ENCODE measurements at regions not wholly inside any gene's neighbourhood (a gene's known extent, or its start where the extent isn't known, plus 50 kb on each side); places are given as distances from the start of the nearest gene placed in this dataset.
"Not testable (repeated sequence)": the region's sequence is repeated elsewhere in the genome, so short reads cannot be mapped to it uniquely, and the experiment has no call there.

- Histone ChIP-seq H3K36me3 (ENCODE audit: control insufficient read depth in 3 of 3, insufficient read depth in 2 of 3, low read depth in 1 of 3, low read length in 3 of 3) (no peaks in the 10 kb centered on the region), H3K27ac (ENCODE audit: low read depth in 1 of 3, low read length in 2 of 3) (no peak overlapping the region), H3K27me3 (ENCODE audit: control insufficient read depth in 3 of 3, insufficient read depth in 3 of 3, low read length in 3 of 3) (no peaks in the 10 kb centered on the region), H3K9me3 (ENCODE audit: control insufficient read depth in 2 of 2, insufficient read depth in 1 of 2, low read depth in 1 of 2, low read length in 1 of 2) (no peaks in the 10 kb centered on the region), H3K4me3 (ENCODE audit: low read depth in 1 of 3, low read length in 3 of 3) (no peak overlapping the region), H3K4me1 (ENCODE audit: control insufficient read depth in 3 of 3, insufficient read depth in 2 of 3, low read depth in 1 of 3, low read length in 2 of 3) (no peaks in the 10 kb centered on the region)
- no peak for FAIRE-seq
- WGBS, 3 donors: 83 to 89% (median 85%) methylated on average over 2 of the region's 2 CpGs
- DNase-seq: no peak
These were observed 252.7 kb upstream of the GALNT5 start for GRCh38 chr2:157004789-157005188.

GRCh38 chr2:157015015-157015575 lies 242.4 kb upstream of the GALNT5 start:
- 48 to 75% (median 56%) methylated on average over 6 of the region's 6 CpGs for WGBS, 3 donors
- no peaks in the 10 kb centered on the region for H3K9me3 ChIP-seq (ENCODE audit: control insufficient read depth in 2 of 2, insufficient read depth in 1 of 2, low read depth in 1 of 2, low read length in 1 of 2)
- H3K36me3 ChIP-seq (ENCODE audit: control insufficient read depth in 3 of 3, insufficient read depth in 2 of 3, low read depth in 1 of 3, low read length in 3 of 3): no peaks in the 10 kb centered on the region
- H3K4me1 ChIP-seq (ENCODE audit: control insufficient read depth in 3 of 3, insufficient read depth in 2 of 3, low read depth in 1 of 3, low read length in 2 of 3): no peaks in the 10 kb centered on the region
- no peaks in the 10 kb centered on the region for H3K27me3 ChIP-seq (ENCODE audit: control insufficient read depth in 3 of 3, insufficient read depth in 3 of 3, low read length in 3 of 3)
- no peak overlapping the region for H3K27ac ChIP-seq (ENCODE audit: low read depth in 1 of 3, low read length in 2 of 3)
- FAIRE-seq (no peak), DNase-seq (peak in 1 of 2 donors; percentile 2)
- H3K4me3 ChIP-seq (ENCODE audit: low read depth in 1 of 3, low read length in 3 of 3): no peak overlapping the region

GRCh38 chr2:157023264-157023663 lies 234.2 kb upstream of the GALNT5 start:
- DNase-seq; H3K27ac ChIP-seq (ENCODE audit: low read depth in 1 of 3, low read length in 2 of 3); H3K27me3 ChIP-seq (ENCODE audit: control insufficient read depth in 3 of 3, insufficient read depth in 3 of 3, low read length in 3 of 3); H3K4me3 ChIP-seq (ENCODE audit: low read depth in 1 of 3, low read length in 3 of 3); H3K4me1 ChIP-seq (ENCODE audit: control insufficient read depth in 3 of 3, insufficient read depth in 2 of 3, low read depth in 1 of 3, low read length in 2 of 3); FAIRE-seq; H3K36me3 ChIP-seq (ENCODE audit: control insufficient read depth in 3 of 3, insufficient read depth in 2 of 3, low read depth in 1 of 3, low read length in 3 of 3): not testable (repeated sequence)
- peaks cover 0 to 11% of the 10 kb centered on the region in 2 donors for H3K9me3 ChIP-seq (ENCODE audit: control insufficient read depth in 2 of 2, insufficient read depth in 1 of 2, low read depth in 1 of 2, low read length in 1 of 2)
- WGBS, 3 donors: 59 to 81% (median 64%) methylated on average over 1 of the region's 1 CpG

- FAIRE-seq (no peak), DNase-seq (peak; percentile 65 to 67)
- Histone ChIP-seq H3K27ac (ENCODE audit: low read depth in 1 of 3, low read length in 2 of 3) (no peak overlapping the region), H3K4me3 (ENCODE audit: low read depth in 1 of 3, low read length in 3 of 3) (no peak overlapping the region), H3K36me3 (ENCODE audit: control insufficient read depth in 3 of 3, insufficient read depth in 2 of 3, low read depth in 1 of 3, low read length in 3 of 3) (no peaks in the 10 kb centered on the region), H3K9me3 (ENCODE audit: control insufficient read depth in 2 of 2, insufficient read depth in 1 of 2, low read depth in 1 of 2, low read length in 1 of 2) (peaks cover 0 to 11% of the 10 kb centered on the region in 2 donors), H3K4me1 (ENCODE audit: control insufficient read depth in 3 of 3, insufficient read depth in 2 of 3, low read depth in 1 of 3, low read length in 2 of 3) (peaks cover 0 to 2% (median 0%) of the 10 kb centered on the region in 3 donors), H3K27me3 (ENCODE audit: control insufficient read depth in 3 of 3, insufficient read depth in 3 of 3, low read length in 3 of 3) (no peaks in the 10 kb centered on the region)
- WGBS, 3 donors: 27 to 63% (median 30%) methylated on average over 5 of the region's 5 CpGs
These were observed 233.4 kb upstream of the GALNT5 start for GRCh38 chr2:157024129-157024528.

GRCh38 chr2:157032017-157032416 lies 225.5 kb upstream of the GALNT5 start:
- Histone ChIP-seq H3K27me3 (ENCODE audit: control insufficient read depth in 3 of 3, insufficient read depth in 3 of 3, low read length in 3 of 3) (no peaks in the 10 kb centered on the region), H3K4me1 (ENCODE audit: control insufficient read depth in 3 of 3, insufficient read depth in 2 of 3, low read depth in 1 of 3, low read length in 2 of 3) (no peaks in the 10 kb centered on the region), H3K36me3 (ENCODE audit: control insufficient read depth in 3 of 3, insufficient read depth in 2 of 3, low read depth in 1 of 3, low read length in 3 of 3) (no peaks in the 10 kb centered on the region), H3K27ac (ENCODE audit: low read depth in 1 of 3, low read length in 2 of 3) (no peak overlapping the region), H3K4me3 (ENCODE audit: low read depth in 1 of 3, low read length in 3 of 3) (no peak overlapping the region), H3K9me3 (ENCODE audit: control insufficient read depth in 2 of 2, insufficient read depth in 1 of 2, low read depth in 1 of 2, low read length in 1 of 2) (no peaks in the 10 kb centered on the region)
- no peak for DNase-seq
- FAIRE-seq: no peak
- 70 to 73% (median 72%) methylated on average over 2 of the region's 2 CpGs for WGBS, 3 donors

- Histone ChIP-seq H3K36me3 (ENCODE audit: control insufficient read depth in 3 of 3, insufficient read depth in 2 of 3, low read depth in 1 of 3, low read length in 3 of 3) (no peaks in the 10 kb centered on the region), H3K4me3 (ENCODE audit: low read depth in 1 of 3, low read length in 3 of 3) (no peak overlapping the region), H3K27me3 (ENCODE audit: control insufficient read depth in 3 of 3, insufficient read depth in 3 of 3, low read length in 3 of 3) (no peaks in the 10 kb centered on the region), H3K4me1 (ENCODE audit: control insufficient read depth in 3 of 3, insufficient read depth in 2 of 3, low read depth in 1 of 3, low read length in 2 of 3) (no peaks in the 10 kb centered on the region), H3K9me3 (ENCODE audit: control insufficient read depth in 2 of 2, insufficient read depth in 1 of 2, low read depth in 1 of 2, low read length in 1 of 2) (no peaks in the 10 kb centered on the region), H3K27ac (ENCODE audit: low read depth in 1 of 3, low read length in 2 of 3) (no peak overlapping the region)
- WGBS, 3 donors: 87 to 93% (median 88%) methylated on average over 2 of the region's 2 CpGs
- DNase-seq: no peak
- FAIRE-seq: no peak
These were observed 220.8 kb upstream of the GALNT5 start for GRCh38 chr2:157036726-157037125.

- FAIRE-seq (no peak), DNase-seq (no peak)
- H3K27ac ChIP-seq (ENCODE audit: low read depth in 1 of 3, low read length in 2 of 3): no peak overlapping the region
- H3K36me3 ChIP-seq (ENCODE audit: control insufficient read depth in 3 of 3, insufficient read depth in 2 of 3, low read depth in 1 of 3, low read length in 3 of 3): no peaks in the 10 kb centered on the region
- no peaks in the 10 kb centered on the region for H3K9me3 ChIP-seq (ENCODE audit: control insufficient read depth in 2 of 2, insufficient read depth in 1 of 2, low read depth in 1 of 2, low read length in 1 of 2)
- WGBS, 3 donors: 82 to 89% (median 86%) methylated on average over 1 of the region's 1 CpG
- H3K4me3 ChIP-seq (ENCODE audit: low read depth in 1 of 3, low read length in 3 of 3): no peak overlapping the region
- H3K4me1 ChIP-seq (ENCODE audit: control insufficient read depth in 3 of 3, insufficient read depth in 2 of 3, low read depth in 1 of 3, low read length in 2 of 3): no peaks in the 10 kb centered on the region
- H3K27me3 ChIP-seq (ENCODE audit: control insufficient read depth in 3 of 3, insufficient read depth in 3 of 3, low read length in 3 of 3): no peaks in the 10 kb centered on the region
These were observed 213.7 kb upstream of the GALNT5 start for GRCh38 chr2:157043786-157044185.

- Histone ChIP-seq H3K4me3 (ENCODE audit: low read depth in 1 of 3, low read length in 3 of 3) (no peak overlapping the region), H3K36me3 (ENCODE audit: control insufficient read depth in 3 of 3, insufficient read depth in 2 of 3, low read depth in 1 of 3, low read length in 3 of 3) (no peaks in the 10 kb centered on the region), H3K4me1 (ENCODE audit: control insufficient read depth in 3 of 3, insufficient read depth in 2 of 3, low read depth in 1 of 3, low read length in 2 of 3) (no peaks in the 10 kb centered on the region), H3K9me3 (ENCODE audit: control insufficient read depth in 2 of 2, insufficient read depth in 1 of 2, low read depth in 1 of 2, low read length in 1 of 2) (no peaks in the 10 kb centered on the region), H3K27ac (ENCODE audit: low read depth in 1 of 3, low read length in 2 of 3) (no peak overlapping the region), H3K27me3 (ENCODE audit: control insufficient read depth in 3 of 3, insufficient read depth in 3 of 3, low read length in 3 of 3) (no peaks in the 10 kb centered on the region)
- FAIRE-seq: no peak
- no peak for DNase-seq
- WGBS, 3 donors: 91 to 100% (median 95%) methylated on average over 1 of the region's 1 CpG
These were observed 211.1 kb upstream of the GALNT5 start for GRCh38 chr2:157046396-157046795.

GRCh38 chr2:157052685-157053224 lies 204.8 kb upstream of the GALNT5 start:
- DNase-seq (peak; percentile 16 to 24), FAIRE-seq (no peak)
- 73 to 75% (median 75%) methylated on average over 5 of the region's 5 CpGs for WGBS, 3 donors
- Histone ChIP-seq H3K4me3 (ENCODE audit: low read depth in 1 of 3, low read length in 3 of 3) (no peak overlapping the region), H3K27me3 (ENCODE audit: control insufficient read depth in 3 of 3, insufficient read depth in 3 of 3, low read length in 3 of 3) (no peaks in the 10 kb centered on the region), H3K36me3 (ENCODE audit: control insufficient read depth in 3 of 3, insufficient read depth in 2 of 3, low read depth in 1 of 3, low read length in 3 of 3) (no peaks in the 10 kb centered on the region), H3K27ac (ENCODE audit: low read depth in 1 of 3, low read length in 2 of 3) (no peak overlapping the region), H3K4me1 (ENCODE audit: control insufficient read depth in 3 of 3, insufficient read depth in 2 of 3, low read depth in 1 of 3, low read length in 2 of 3) (no peaks in the 10 kb centered on the region), H3K9me3 (ENCODE audit: control insufficient read depth in 2 of 2, insufficient read depth in 1 of 2, low read depth in 1 of 2, low read length in 1 of 2) (no peaks in the 10 kb centered on the region)

Data from small intestine (tissue), 7 donors.